T-helper 17 cell (primary cell): ENCODE measurements at regions not wholly inside any gene's neighbourhood (a gene's known extent, or its start where the extent isn't known, plus 50 kb on each side); places are given as distances from the start of the nearest gene placed in this dataset.
"Not testable (repeated sequence)": the region's sequence is repeated elsewhere in the genome, so short reads cannot be mapped to it uniquely, and the experiment has no call there.

Source experiments
- ATAC-seq: fragments of 150-1000 bp; cut with Tn5 transposase; 2 replicates; pipeline ENCODE4 v1.10.0; 2021; ENCODE audit warnings: mild to moderate bottlenecking, moderate library complexity
- DNase-seq, 3 donors: peaks; one replicate each; pipeline versions ENCODE4 v3.0.0 to v3.0.0-alpha.2; 2020 to 2021
- H3K9me3 ChIP-seq: one replicate; pipeline ENCODE4 v1.7.0; 2013; ENCODE audit warnings: low read length, mild to moderate bottlenecking; ENCODE audit not compliant: control insufficient read depth, poor library complexity, severe bottlenecking
- H3K27ac Mint-ChIP-seq: one replicate; pipeline ENCODE4 v1.8.0; 2022; ENCODE audit warnings: mild to moderate bottlenecking, moderate library complexity, mixed read lengths
- H3K27me3 Mint-ChIP-seq: one replicate; pipeline ENCODE4 v1.8.0; 2022; ENCODE audit warnings: mixed read lengths
- H3K36me3 Mint-ChIP-seq: one replicate; pipeline ENCODE4 v1.8.0; 2022; ENCODE audit warnings: low read depth, mixed read lengths
- H3K4me1 Mint-ChIP-seq: one replicate; pipeline ENCODE4 v1.8.0; 2022; ENCODE audit warnings: mild to moderate bottlenecking, mixed read lengths
- H3K4me3 Mint-ChIP-seq: one replicate; pipeline ENCODE4 v1.8.0; 2022; ENCODE audit warnings: mild to moderate bottlenecking, moderate library complexity, mixed read lengths

DNA sequence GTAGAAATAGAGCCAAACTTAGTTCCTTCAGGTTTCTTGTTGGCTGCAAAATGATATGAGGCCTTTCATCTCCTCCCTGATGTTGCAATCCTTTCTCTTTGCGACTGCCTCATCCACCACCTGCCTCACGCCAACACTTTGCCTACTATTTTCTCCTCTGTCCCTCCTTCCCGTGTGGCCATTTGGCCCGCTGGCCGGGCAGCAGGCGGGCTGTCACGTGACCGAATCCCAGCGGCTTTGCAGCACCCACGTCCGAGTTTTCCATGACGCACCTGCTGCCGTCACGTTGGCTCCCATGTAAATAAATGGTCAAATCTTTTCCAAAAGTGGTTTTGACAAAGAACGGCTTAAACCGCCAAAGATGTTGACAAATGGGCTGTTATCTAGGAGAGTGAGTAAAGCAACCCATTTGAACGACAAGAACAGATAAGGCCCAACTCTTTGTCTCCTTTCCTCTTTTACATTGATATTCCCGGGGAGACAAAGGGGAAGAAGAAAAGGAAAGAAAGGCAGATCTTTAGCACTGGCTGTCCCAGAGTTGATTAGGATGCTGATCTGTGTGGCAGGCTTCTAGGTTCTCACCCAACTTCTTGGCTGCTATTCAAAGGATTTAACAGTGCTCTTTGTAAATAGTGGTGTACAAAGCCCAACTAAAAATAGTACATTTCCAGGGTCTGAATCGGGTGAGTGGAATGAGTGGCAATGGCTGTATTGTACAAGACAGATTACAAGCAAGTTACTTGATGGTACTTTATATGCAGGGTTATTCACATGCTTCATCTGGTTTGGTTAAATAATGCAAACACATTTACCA, 174.2 kb upstream of the JADE1 start:
- peaks cover 10% of the 10 kb centered on the region for H3K27me3 Mint-ChIP-seq
- no peaks in the 10 kb centered on the region for H3K4me1 Mint-ChIP-seq
- H3K36me3 Mint-ChIP-seq, result no peaks in the 10 kb centered on the region
- H3K4me3 Mint-ChIP-seq, result no peak overlapping the region
- no peak overlapping the region for H3K27ac Mint-ChIP-seq
- ATAC-seq (no peak), DNase-seq (no peak)
- no peaks in the 10 kb centered on the region for H3K9me3 ChIP-seq

DNA sequence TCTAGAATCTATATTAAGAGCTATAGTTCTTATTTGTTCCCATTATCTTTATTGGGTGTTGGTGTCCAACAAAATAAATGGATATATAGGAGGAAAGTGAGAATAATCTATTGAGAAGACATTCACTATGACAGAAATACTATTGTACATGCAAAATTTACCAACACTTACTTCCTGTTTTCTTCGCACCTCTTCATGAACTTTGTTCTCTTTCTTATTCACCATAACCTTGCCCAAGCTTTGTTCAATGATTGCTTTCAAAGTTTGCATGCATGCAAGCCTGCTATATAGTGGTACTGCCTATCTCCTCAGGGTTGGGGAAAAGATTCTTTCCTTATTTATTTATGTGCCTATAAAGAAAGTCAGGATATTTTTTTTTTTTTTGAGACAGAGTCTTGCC, 176.4 kb upstream of the JADE1 start:
- H3K9me3 ChIP-seq, result no peaks in the 10 kb centered on the region
- no peaks in the 10 kb centered on the region for H3K36me3 Mint-ChIP-seq

DNA sequence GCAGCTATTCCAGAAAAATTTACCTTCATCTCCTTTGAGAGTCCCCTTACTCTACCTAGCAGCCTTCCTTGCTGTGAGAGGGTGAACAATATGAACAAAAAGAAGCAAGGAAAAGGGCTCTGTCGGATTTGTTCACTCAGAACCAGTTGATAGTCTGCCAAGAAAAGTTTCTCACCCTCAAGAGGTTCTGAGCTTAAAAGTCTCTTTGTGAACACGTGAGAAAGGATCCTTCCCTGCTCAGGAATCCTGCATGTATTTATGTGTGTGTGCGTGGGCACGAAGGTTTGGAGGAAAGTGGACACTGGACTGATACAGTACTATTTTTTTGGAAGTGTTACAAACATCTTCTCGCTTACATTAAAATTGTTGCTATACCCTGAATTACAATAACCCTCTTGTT, 178.6 kb upstream of the JADE1 start:
- ATAC-seq, result no peak

More for the DNA sequence above, 176.4 kb upstream of the JADE1 start:
- Mint-ChIP-seq H3K4me3 (no peak overlapping the region), H3K27me3 (peaks cover 20% of the 10 kb centered on the region), H3K4me1 (no peaks in the 10 kb centered on the region), H3K27ac (no peak overlapping the region)
- DNase-seq (no peak), ATAC-seq (no peak)

DNA sequence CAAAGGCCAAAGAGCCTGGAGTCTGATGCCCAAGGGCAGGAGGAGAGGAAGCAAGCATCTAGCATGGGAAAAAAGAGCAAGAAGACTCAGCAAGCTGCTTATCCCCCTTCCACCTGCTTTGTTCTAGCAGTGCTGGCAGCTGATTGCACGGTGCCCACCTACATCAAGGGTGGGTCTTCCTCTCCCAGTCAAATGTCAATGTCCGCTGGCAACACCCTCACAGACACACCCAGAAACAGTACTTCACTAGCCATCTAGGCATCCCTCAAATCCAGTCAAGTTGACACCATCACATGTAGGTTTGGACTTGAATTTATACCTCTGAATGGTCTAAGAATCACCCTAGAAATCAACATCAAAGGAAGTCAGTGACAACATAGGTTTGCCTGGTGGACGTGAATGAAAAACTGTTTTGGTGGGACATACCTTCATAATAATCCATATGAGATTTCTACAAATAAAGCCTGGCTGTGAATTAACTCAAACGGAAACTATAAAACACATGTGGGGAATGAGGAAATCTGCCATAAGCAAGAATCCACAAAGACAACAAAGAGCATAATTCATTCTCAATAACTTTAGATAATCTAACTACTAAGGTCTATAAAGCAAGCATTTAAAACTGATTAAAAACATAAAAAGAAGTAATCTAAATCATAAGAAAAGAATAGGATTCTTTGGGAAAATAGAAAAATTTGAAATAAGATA, 185.8 kb upstream of the JADE1 start:
- Mint-ChIP-seq H3K4me1 (no peaks in the 10 kb centered on the region), H3K4me3 (no peak overlapping the region), H3K27ac (no peak overlapping the region), H3K27me3 (peaks cover 11% of the 10 kb centered on the region), H3K36me3 (no peaks in the 10 kb centered on the region)
- ATAC-seq, result no peak
- DNase-seq, result no peak
- H3K9me3 ChIP-seq, result no peaks in the 10 kb centered on the region

More for the DNA sequence above, 178.6 kb upstream of the JADE1 start:
- Mint-ChIP-seq H3K36me3 (no peaks in the 10 kb centered on the region), H3K4me3 (no peak overlapping the region), H3K27ac (no peak overlapping the region), H3K4me1 (no peaks in the 10 kb centered on the region), H3K27me3 (peaks cover 18% of the 10 kb centered on the region)
- no peak for DNase-seq
- H3K9me3 ChIP-seq, result no peaks in the 10 kb centered on the region

DNA sequence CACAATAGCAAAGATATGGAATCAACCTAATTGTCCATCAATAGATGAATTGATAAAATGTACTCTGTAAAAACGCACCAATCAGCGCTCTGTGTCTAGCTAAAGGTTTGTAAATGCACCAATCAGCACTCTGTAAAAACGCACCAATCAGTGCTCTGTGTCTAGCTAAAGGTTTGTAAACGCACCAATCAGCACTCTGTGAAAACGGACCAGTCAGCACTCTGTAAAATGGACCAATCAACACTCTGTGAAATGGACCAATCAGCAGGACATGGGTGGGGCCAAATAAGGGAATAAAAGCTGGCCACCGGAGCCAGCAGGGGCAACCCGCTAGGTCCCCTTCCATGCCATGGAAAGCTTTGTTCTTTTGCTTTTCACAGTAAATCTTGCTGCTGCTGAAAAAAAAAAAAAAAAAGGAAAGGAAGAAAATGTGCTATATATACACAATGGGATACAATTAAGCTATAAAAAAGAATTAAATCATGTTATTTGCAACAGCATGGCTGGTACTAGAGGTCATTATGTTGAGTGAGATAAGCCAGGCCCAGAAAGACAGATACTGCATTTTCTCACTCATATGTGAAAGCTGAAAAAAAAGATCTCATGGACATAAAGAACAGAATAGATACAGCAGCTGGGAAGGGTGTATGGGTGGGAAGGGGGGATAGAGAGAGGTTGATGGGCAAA, 189.1 kb upstream of the JADE1 start:
- H3K27me3 Mint-ChIP-seq, H3K36me3 Mint-ChIP-seq, ATAC-seq, H3K27ac Mint-ChIP-seq, H3K9me3 ChIP-seq, H3K4me3 Mint-ChIP-seq, H3K4me1 Mint-ChIP-seq, DNase-seq: not testable (repeated sequence)

DNA sequence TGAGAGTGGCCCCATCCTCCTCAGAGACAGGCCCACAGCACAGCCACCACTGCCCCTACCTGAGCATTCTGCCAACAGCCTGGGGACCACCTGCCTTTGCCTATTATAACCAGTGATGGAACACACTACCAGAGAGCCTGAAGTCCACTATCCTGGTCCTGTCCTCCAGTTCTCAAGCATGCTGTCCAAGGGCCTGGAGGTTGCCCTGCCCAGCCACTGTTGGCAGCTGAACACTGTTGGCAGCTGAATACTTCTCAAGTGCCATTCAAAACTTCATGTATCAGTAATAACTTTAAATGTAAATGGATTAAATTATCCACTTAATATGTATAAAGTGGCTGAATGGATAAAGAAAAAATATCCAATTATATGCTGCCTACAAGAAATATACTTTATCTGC, 194.3 kb upstream of the JADE1 start:
- Mint-ChIP-seq H3K4me1 (no peaks in the 10 kb centered on the region), H3K27ac (no peak overlapping the region), H3K4me3 (no peak overlapping the region), H3K27me3 (peaks cover 12% of the 10 kb centered on the region), H3K36me3 (no peaks in the 10 kb centered on the region)
- no peak for ATAC-seq
- no peak for DNase-seq
- H3K9me3 ChIP-seq, result no peaks in the 10 kb centered on the region

DNA sequence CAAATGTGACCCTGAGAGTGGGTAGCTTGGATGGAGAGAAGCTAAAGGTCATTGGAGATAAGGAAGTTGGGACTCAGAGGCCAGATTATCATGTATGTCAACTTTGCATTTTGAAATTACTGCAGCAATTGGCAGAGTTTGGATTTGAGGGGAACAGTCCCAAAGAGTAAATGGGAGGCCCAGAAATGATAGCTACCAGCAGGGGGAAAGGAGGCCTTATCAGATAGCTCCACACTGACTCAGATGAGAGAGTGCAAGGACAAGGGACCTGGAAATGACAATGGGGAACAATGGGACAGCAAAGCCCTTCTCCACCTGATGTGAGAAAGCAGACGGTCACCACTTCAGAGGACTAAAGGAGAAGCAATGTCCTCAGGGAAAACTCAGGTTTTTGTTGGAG, 201.5 kb upstream of the JADE1 start:
- ATAC-seq (no peak), DNase-seq (no peak)
- Mint-ChIP-seq H3K4me3 (no peak overlapping the region), H3K27ac (no peak overlapping the region), H3K36me3 (no peaks in the 10 kb centered on the region), H3K4me1 (no peaks in the 10 kb centered on the region), H3K27me3 (peaks cover 21% of the 10 kb centered on the region)
- H3K9me3 ChIP-seq, result no peaks in the 10 kb centered on the region

DNA sequence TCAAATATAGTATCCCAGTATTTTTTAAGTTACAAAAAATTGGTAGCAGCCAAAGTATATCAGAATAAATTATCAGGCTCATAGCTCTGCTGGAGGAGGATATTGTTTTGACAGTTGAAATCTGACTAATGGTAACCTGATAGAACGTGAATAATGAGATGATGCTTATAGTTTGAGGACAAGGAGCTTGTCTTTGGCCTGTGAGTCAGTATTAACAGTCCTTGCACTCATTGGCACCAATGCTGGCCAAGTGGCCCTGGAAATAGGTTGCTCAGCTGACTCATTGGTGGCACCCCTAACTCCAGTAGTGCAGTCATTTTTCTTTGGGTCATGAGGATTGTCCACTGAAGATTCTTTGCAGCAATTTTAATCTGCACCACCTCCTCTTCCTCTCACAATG, 203.3 kb upstream of the JADE1 start:
- H3K4me1 Mint-ChIP-seq, result peaks cover 1% of the 10 kb centered on the region
- no peak overlapping the region for H3K4me3 Mint-ChIP-seq
- H3K9me3 ChIP-seq, result no peaks in the 10 kb centered on the region
- no peaks in the 10 kb centered on the region for H3K36me3 Mint-ChIP-seq
- H3K27ac Mint-ChIP-seq, result no peak overlapping the region
- DNase-seq, result no peak
- ATAC-seq, result no peak
- H3K27me3 Mint-ChIP-seq, result peaks cover 23% of the 10 kb centered on the region

DNA sequence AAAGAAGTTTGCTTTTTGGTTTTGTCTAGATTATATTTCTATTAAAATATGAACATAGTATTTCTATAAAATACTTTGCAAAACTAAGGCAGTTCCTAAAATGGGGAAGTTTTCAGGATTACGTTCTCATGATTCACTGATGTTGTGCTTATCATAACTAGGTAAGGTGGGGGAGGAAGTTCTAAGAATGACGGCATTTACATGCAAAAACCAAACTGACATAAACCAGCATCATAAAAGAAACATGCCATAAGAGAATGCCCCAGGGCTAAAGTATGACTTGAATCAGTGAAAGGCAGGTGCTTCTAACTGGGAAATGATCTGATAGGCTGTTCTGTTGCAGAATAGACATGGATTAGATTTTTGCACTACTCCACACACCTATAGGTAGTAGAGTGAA, 204.7 kb upstream of the JADE1 start:
- H3K4me1 Mint-ChIP-seq, result peaks cover 5% of the 10 kb centered on the region
- no peak overlapping the region for H3K4me3 Mint-ChIP-seq
- DNase-seq, result no peak
- no peak for ATAC-seq
- no peaks in the 10 kb centered on the region for H3K9me3 ChIP-seq
- no peaks in the 10 kb centered on the region for H3K36me3 Mint-ChIP-seq
- peaks cover 33% of the 10 kb centered on the region for H3K27me3 Mint-ChIP-seq
- no peak overlapping the region for H3K27ac Mint-ChIP-seq

DNA sequence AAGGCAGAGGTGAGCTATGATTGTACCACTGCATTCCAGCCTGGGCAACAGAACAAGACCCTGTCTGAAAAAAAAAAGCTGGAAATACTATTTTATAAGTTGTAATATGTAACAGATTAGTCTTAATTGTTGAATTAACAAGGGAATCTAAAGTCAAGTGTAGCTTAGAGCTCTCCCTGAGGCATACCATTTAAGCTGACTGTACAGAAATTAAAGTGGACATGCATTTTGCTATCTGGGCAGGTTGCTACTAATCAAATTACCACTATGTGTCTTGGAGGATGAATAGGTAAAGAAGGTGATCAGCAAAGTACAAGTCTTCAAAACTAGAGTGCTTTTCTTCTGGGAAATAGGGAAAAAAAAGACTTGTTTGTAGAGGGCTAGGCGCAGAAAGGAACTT, 205.3 kb upstream of the JADE1 start:
- Mint-ChIP-seq H3K4me3 (no peak overlapping the region), H3K27me3 (peaks cover 36% of the 10 kb centered on the region), H3K36me3 (no peaks in the 10 kb centered on the region), H3K27ac (no peak overlapping the region), H3K4me1 (peaks cover 5% of the 10 kb centered on the region)
- no peak for ATAC-seq
- no peaks in the 10 kb centered on the region for H3K9me3 ChIP-seq
- no peak for DNase-seq

DNA sequence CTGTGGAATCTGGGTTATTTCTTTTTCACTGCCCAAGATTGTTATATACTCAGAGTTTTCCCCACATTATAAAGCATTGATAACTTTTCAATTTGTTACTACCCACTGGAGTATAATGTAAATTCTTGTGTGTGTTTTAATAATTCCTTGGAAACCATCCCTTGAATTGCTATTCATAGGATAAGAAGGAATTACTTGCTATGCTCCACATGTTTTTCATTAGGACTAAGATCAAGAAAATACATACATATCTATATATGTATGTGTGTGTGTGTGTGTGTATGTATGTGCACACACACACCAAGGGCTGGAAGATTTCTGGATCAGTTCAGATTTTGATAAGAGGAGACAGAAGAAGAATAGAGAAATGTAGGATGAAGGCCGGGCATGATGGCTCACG, 206.4 kb upstream of the JADE1 start:
- H3K36me3 Mint-ChIP-seq, result peaks cover 3% of the 10 kb centered on the region
- no peaks in the 10 kb centered on the region for H3K9me3 ChIP-seq
- H3K4me1 Mint-ChIP-seq, result peaks cover 5% of the 10 kb centered on the region
- peaks cover 47% of the 10 kb centered on the region for H3K27me3 Mint-ChIP-seq
- no peak overlapping the region for H3K27ac Mint-ChIP-seq
- DNase-seq (no peak), ATAC-seq (no peak)
- no peak overlapping the region for H3K4me3 Mint-ChIP-seq

DNA sequence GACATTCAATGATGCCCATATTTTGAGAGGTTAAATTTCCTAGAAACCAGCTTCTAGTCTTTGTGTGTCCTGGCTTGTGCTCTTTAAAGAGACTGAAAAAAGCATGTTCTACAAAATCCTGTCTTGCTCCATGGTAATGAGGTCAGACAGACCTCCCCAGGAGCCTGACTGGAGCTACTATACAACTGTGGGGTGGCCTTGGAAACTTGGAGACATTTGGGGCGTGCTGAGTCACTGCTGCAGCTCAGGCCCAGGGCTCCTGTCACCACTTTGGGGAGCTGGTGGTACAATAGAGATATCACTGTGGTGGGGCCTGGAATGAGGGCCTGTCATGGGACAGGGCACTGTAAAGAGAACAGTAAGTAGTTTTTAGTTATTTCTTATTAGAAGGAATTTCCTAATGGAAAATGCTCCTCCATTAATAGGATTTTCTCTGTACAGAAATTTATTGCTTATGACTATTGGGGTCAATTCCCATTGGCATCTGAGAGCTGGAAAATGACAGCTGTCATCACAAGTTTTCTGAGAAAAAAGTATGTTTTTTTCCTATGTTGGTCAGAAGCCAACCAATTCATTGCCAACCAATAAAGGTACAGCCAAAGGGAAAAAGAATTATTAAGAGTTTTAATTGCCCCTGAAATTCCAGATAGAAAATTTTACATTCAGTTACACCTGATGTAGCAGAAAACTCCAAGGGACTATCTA, 207.4 kb upstream of the JADE1 start:
- no peaks in the 10 kb centered on the region for H3K9me3 ChIP-seq
- ATAC-seq, result no peak
- no peak for DNase-seq
- Mint-ChIP-seq H3K27me3 (peaks cover 54% of the 10 kb centered on the region), H3K36me3 (peaks cover 3% of the 10 kb centered on the region), H3K4me1 (peaks cover 5% of the 10 kb centered on the region), H3K4me3 (no peak overlapping the region), H3K27ac (no peak overlapping the region)
